Suprapubic skin (tissue), 4 donors: ENCODE measurements at regions not wholly inside any gene's neighbourhood (a gene's known extent, or its start where the extent isn't known, plus 50 kb on each side); places are given as distances from the start of the nearest gene placed in this dataset.

Source experiments
- EP300 ChIP-seq: sonication (generic); formaldehyde crosslinking; IDR thresholded peaks from one replicate; pipeline ENCODE4 v1.6.1; 2017; ENCODE audit warnings: antibody characterized with exemption
- POLR2A ChIP-seq, 2 donors: fragments of 450-650 bp; IDR thresholded peaks; one replicate each; pipeline ENCODE4 v1.6.1; 2017; ENCODE audit warnings: antibody characterized with exemption in 2 of 2, mild to moderate bottlenecking in 2 of 2, moderate library complexity in 2 of 2
- POLR2AphosphoS5 ChIP-seq, 3 donors: sonication (generic); formaldehyde crosslinking; IDR thresholded peaks; one replicate each; pipeline ENCODE4 v1.6.1; 2017; ENCODE audit warnings: antibody characterized with exemption in 3 of 3
- TF ChIP-seq, protein P1 (sequence below), 2 donors: fragments of 200-600 bp in 1 of 2; fragments of 450-650 bp in 1 of 2; sonication (generic) in 1 of 2; IDR thresholded peaks; one replicate each; pipeline ENCODE4 v1.5.1; 2016 to 2019; ENCODE audit warnings: antibody characterized with exemption in 2 of 2, mild to moderate bottlenecking in 1 of 2, moderate library complexity in 1 of 2

- TF ChIP-seq, protein P1, sequence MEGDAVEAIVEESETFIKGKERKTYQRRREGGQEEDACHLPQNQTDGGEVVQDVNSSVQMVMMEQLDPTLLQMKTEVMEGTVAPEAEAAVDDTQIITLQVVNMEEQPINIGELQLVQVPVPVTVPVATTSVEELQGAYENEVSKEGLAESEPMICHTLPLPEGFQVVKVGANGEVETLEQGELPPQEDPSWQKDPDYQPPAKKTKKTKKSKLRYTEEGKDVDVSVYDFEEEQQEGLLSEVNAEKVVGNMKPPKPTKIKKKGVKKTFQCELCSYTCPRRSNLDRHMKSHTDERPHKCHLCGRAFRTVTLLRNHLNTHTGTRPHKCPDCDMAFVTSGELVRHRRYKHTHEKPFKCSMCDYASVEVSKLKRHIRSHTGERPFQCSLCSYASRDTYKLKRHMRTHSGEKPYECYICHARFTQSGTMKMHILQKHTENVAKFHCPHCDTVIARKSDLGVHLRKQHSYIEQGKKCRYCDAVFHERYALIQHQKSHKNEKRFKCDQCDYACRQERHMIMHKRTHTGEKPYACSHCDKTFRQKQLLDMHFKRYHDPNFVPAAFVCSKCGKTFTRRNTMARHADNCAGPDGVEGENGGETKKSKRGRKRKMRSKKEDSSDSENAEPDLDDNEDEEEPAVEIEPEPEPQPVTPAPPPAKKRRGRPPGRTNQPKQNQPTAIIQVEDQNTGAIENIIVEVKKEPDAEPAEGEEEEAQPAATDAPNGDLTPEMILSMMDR (IDR thresholded peaks at IDR 0.05) = no peak
- TF ChIP-seq EP300 = no peak
- no peak for TF ChIP-seq POLR2A (IDR thresholded peaks at IDR 0.05)
- TF ChIP-seq POLR2AphosphoS5 (IDR thresholded peaks at IDR 0.05) = no peak
Observed at GRCh38 chr20:11267762-11268335, 594.0 kb upstream of the JAG1 start.
